NCI-H748 (cell line): ENCODE measurements at regions not wholly inside any gene's neighbourhood (a gene's known extent, or its start where the extent isn't known, plus 50 kb on each side); places are given as distances from the start of the nearest gene placed in this dataset.

Source experiments
- DNase-seq: peaks from one replicate; lab custom pipeline; 2025; ENCODE audit not compliant: unreplicated experiment; lab: John Stamatoyannopoulos, UW

DNA sequence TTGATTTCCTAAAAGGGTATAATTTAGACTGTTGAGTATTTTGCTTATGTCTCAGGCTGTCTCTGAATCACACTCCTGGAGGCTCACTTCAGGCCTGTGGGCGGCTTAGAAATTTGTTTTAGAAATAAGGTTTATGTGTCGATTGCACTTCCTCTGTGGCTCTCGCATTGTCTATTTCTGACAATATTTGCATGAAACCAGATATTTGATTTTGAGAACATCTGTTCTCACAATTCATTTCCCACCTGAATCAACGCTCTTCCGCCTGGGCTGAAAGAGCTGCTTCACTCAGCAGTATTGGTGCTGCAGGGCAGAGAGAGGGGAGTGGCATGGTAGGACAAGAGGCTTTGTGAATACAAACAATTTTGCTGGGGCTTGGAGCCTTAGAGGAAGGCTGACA, 262.0 kb downstream of the ADRA2A start:
- peak; percentile 4 for DNase-seq

- DNase-seq = no peak
Measured at GRCh38 chr10:111344804-111345203, 268.0 kb downstream of the ADRA2A start.

DNA sequence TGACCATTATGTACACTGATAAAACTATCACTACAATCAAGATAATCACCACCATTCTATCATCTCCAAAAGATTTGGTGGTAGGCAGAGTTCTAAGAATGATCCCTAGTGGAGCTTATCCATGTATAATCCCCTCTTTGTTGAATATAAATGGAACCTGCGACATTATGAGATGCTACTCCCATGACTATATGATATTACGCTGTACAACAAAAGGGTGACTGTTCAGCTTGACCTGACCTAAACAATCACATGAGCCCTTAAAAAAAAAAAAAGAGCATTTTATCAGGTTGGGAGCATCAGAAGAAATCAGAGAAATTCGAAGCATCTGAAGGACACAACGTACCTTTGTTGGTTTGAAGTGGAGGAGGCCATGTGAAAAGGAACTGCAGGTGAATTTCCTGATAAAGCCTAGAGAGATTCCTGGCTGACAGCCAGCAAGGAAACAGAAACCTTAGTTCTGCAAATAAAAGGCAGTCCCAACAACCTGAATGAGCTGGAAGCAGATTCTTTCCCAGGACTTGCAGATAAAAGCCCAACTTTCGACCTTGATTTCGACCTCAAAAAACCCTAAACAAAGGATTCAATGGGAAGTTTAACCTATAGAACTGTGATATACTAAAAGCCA, 270.7 kb downstream of the ADRA2A start:
- DNase-seq = peak; percentile 63

- DNase-seq = no peak
Measured at GRCh38 chr10:111348076-111348475, 271.2 kb downstream of the ADRA2A start.

GRCh38 chr10:111354859-111355258, 278.0 kb downstream of the ADRA2A start:
- DNase-seq = no peak

DNA sequence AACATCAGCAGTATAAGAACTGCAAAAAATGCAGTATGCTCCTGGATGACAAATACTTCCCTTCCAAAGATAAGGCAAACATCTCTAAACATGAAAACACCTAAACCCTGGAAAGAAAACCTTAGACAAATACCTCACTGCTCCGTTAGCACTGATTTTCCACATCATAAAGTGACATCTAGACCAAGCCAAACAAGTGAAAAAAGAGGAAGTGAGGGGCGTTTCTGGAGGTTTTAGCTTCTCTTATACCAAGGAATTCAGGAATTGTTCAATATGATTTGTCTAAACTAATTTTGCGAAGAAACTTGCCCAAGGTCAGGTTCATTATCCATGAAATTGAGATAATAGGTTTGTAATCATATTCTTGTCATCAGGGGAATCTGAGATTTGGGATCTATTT, 279.7 kb downstream of the ADRA2A start:
- DNase-seq = no peak

DNA sequence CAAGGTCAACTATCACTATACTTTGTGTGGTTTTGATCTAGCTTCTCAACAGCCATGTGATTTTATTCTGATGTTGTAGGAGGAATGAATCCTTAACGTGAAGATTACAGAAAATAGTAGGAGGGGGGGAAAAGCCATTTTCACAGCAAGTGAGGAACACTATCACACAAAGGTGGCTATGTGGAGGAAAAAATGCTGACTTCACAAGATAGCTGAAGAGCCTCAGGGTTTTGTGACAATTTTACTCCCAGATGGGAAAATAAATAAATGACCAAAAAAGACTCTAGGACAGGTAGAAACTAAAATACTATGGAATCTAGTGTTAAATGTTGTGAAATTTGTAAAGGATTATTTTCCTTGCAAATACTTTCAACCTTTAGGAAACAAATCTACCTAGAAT, 281.0 kb downstream of the ADRA2A start:
- DNase-seq = no peak

GRCh38 chr10:111360260-111360925, 283.6 kb downstream of the ADRA2A start:
- peak; percentile 65 for DNase-seq

DNA sequence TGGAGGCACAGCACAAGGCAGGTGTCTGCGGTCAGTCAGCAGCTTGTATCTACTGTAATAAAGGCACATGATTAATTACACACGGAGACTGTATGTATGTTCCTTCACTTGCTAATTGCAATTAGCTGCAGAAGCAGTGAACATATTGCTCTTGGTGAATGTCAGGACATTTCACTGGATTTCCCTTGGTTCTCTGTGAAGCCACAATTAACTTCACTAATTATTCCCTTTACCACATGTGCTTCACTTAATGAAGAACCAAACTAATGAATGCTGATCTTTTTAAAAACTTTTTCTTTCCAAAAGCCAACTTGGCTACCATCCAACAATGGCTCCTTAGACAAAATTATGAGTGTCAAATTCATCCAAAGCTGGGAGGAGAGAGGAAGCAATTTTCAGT, 290.7 kb downstream of the ADRA2A start:
- DNase-seq = no peak

- DNase-seq = no peak
Measured at GRCh38 chr10:111370101-111370500, 293.3 kb downstream of the ADRA2A start.

GRCh38 chr10:111373696-111374095, 296.9 kb downstream of the ADRA2A start:
- no peak for DNase-seq

- no peak for DNase-seq
Measured at GRCh38 chr10:111379534-111380187, 302.8 kb downstream of the ADRA2A start.

DNA sequence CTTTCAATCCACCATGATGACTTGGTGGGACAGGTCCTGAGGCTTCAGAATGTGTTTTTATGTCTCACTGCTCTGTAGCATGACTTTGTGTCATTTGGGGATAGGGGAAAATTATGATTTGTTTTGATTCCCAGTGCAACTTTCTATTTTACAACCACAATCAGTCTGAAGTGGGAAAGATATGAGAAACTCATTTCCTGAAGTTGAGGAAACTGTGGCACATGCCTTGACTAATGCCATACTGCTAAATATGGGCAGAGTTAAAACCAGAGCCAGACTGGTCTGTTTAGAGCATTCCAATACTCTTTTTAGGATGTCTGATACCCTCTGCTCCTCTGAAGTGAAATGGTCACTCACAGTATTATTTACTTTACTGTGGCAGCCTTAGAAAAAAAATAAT, 307.7 kb downstream of the ADRA2A start:
- no peak for DNase-seq

DNA sequence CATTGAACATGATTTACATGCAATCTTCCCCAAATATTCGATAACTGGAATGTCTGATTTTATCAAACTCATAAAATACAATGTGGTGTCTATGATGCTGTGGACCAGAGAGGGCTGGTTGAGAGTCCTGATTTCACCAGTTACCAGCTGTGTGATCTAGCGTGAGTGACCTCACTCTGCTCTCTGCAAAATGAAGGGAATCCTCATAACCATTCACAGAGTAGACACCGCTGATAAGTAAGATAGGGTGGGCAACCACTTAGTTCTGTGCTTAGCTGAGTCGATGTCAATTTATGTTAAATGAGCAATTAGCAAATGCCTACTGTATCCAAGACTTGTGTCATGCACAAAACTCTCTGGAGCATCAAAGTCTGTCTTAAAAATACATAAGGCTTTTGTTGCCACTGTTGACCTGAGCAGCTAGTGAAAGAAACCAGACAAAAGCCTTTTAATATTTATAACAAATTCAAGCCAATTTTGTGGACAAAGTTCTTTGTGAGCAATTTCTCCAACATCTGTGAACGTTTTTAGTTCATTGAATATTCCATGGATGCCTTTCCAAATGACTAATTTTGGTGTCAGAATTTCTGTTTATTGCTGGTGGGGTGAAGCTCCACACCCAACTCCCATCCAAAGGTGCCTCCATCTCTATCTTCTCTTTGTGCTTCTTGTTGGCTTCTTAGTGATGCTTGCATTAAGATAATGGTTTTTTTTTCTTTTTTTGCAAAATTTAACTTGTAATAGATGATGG, 314.2 kb downstream of the ADRA2A start:
- no peak for DNase-seq

- no peak for DNase-seq
Measured at GRCh38 chr10:111392159-111392558, 315.3 kb downstream of the ADRA2A start.

DNA sequence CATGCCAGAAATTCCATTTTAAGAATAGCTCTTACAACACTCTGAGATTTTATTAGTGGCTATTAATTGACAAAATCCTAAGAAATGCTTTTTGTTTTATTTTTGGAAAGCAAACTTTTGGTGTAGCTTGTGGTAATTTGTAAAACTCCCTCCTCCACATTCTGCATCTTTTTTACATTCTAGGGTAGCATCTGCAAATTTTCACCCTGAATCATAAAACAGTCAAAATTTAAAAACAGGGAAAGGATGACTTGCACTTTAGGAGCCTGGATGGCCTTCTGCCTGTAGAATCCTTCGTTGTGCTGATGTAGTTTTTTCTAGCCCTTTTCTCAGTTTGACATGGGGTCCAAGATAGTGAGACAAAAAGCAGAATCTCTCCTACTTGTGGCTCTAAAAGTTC, 316.1 kb downstream of the ADRA2A start:
- no peak for DNase-seq

DNA sequence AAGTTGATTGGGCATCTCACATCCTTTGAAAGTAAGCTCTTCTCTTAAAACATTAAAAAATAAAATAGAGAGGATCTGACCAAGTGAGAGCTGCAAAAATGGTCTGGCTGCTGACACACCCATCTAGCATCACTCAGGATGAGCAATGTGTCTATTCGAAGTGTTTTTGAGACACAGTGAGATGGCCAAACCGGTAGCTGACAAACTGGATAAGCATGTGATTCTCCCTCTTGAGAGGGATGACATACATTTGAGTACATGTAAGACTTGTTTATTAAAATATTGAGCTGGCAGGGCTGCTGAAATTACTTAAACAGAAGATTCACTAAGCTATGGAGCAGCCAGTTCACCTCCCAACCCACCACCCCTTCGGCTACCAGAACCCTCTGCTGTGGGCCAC, 333.9 kb downstream of the ADRA2A start:
- DNase-seq = no peak

DNA sequence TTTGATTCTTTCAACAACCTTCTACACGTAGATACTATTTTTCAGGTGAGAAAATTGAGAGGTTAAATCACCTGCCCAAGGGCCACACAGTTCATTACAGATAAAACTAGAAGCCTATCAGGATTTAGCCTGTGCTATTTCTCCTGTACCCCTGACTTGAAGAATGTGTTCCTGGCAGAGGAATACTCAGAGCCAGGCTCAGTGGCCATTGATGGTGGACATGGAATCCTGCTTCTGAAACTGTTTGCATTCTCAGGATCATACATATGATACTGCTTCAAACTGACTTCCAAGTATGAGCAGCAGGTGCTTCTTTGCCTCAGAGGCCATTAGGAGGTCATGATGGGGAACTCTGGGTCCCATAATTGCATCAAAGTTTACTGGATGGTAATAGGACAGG, 348.6 kb downstream of the ADRA2A start:
- DNase-seq = no peak

DNA sequence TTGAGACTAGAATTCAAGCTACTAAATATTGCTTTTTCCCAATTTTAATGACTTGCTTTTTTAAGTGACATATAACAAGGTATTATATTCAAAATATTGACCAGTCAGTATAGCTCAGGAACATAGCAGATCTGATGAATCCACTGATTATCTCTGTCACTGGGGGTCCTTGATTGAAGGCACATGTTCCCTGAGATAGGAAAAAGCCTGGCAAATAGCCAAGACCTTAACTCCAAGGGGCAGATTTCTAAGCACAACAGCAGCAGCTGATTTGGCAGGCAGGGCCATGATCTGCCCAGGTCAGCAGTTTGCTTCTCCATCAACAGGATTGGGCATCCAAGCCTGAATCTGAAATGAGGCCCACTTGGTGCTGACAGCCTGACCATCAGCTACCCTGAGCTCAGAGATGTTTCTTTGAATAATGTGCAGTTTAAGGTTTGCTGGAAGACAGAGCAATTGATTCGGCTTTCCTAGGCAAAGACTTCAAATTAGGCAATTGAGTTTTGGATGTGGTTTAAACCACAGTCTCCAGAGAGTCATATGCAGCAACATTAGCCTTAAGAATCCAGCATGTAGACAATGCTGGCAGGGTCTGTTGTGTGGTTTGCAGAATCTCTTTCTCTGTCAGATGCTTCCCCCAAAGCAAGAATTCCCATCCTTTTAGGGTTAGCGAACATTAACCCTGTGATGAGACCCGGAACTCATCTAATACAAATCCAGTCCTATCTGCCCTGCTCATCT, 352.6 kb downstream of the ADRA2A start:
- DNase-seq = peak; percentile 5

- no peak for DNase-seq
Measured at GRCh38 chr10:111430070-111430469, 353.2 kb downstream of the ADRA2A start.

DNA sequence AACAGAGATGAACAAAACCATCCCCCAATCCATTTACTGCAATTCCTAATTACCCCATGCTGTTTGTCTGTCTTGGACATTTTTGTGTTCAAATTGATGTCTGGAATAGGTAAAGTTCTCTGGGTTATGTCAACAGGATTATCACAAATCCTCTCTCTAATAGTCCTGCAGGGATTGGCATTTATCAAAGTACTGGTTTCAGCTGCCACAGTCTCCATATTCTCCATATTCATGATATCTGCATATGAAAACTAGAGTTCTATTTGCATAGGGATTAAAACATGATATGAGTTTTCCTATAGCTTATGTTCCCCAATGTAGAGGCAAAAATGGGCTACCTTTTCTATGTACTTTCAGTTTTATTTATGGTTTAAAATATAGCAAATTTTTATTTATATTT, 355.8 kb downstream of the ADRA2A start:
- no peak for DNase-seq
